ENCODE measurements at regions not wholly inside any gene's neighbourhood (a gene's known extent, or its start where the extent isn't known, plus 50 kb on each side); places are given as distances from the start of the nearest gene placed in this dataset.

- H3K27me3 ChIP-seq, result no peaks in the 10 kb centered on the region
- intact Hi-C loops (cut with DNase I), result no loop called here
- H3K9me3 ChIP-seq, result no peaks in the 10 kb centered on the region
- no peak overlapping the region for H3K27ac ChIP-seq
- no peaks in the 10 kb centered on the region for H3K4me1 ChIP-seq
- no peak overlapping the region for H3K4me3 ChIP-seq
- TF ChIP-seq CTCF (IDR thresholded peaks at IDR 0.05), result no peak
- ATAC-seq (no peak), DNase-seq (no peak)
- H3K36me3 ChIP-seq, result no peaks in the 10 kb centered on the region
These were observed 86.2 kb upstream of the TMTC1 start for GRCh38 chr12:29869946-29870345.

GRCh38 chr12:29867823-29868222 lies 84.1 kb upstream of the TMTC1 start:
- DNase-seq (no peak), ATAC-seq (no peak)
- Histone ChIP-seq H3K27me3 (no peaks in the 10 kb centered on the region), H3K9me3 (no peaks in the 10 kb centered on the region), H3K4me3 (no peak overlapping the region), H3K36me3 (no peaks in the 10 kb centered on the region), H3K27ac (no peak overlapping the region), H3K4me1 (no peaks in the 10 kb centered on the region)
- TF ChIP-seq CTCF (IDR thresholded peaks at IDR 0.05), result no peak
- intact Hi-C loops (cut with DNase I), result no loop called here

GRCh38 chr12:29863665-29864064 lies 79.9 kb upstream of the TMTC1 start:
- intact Hi-C loops (cut with DNase I), result no loop called here
- Histone ChIP-seq H3K4me1 (no peaks in the 10 kb centered on the region), H3K27me3 (no peaks in the 10 kb centered on the region), H3K4me3 (no peak overlapping the region), H3K36me3 (no peaks in the 10 kb centered on the region), H3K27ac (no peak overlapping the region), H3K9me3 (no peaks in the 10 kb centered on the region)
- no peak for ATAC-seq
- TF ChIP-seq CTCF (IDR thresholded peaks at IDR 0.05), result no peak
- no peak for DNase-seq

- no peak for TF ChIP-seq CTCF (IDR thresholded peaks at IDR 0.05)
- no peak overlapping the region for H3K27ac ChIP-seq
- DNase-seq (no peak), ATAC-seq (no peak)
- H3K4me1 ChIP-seq, result no peaks in the 10 kb centered on the region
- H3K9me3 ChIP-seq, result no peaks in the 10 kb centered on the region
- intact Hi-C loops (cut with DNase I), result no loop called here
- H3K36me3 ChIP-seq, result no peaks in the 10 kb centered on the region
- no peak overlapping the region for H3K4me3 ChIP-seq
- no peaks in the 10 kb centered on the region for H3K27me3 ChIP-seq
These were observed 74.6 kb upstream of the TMTC1 start for GRCh38 chr12:29858270-29858786.

- no peaks in the 10 kb centered on the region for H3K9me3 ChIP-seq
- no peaks in the 10 kb centered on the region for H3K36me3 ChIP-seq
- no peak overlapping the region for H3K27ac ChIP-seq
- no peak overlapping the region for H3K4me3 ChIP-seq
- no peak for DNase-seq
- no peak for ATAC-seq
- no peaks in the 10 kb centered on the region for H3K27me3 ChIP-seq
- no peaks in the 10 kb centered on the region for H3K4me1 ChIP-seq
- TF ChIP-seq CTCF (IDR thresholded peaks at IDR 0.05), result no peak
- intact Hi-C loops (cut with DNase I), result no loop called here
These were observed 63.5 kb upstream of the TMTC1 start for GRCh38 chr12:29847246-29847645.

GRCh38 chr12:29844667-29845066 lies 60.9 kb upstream of the TMTC1 start:
- no peaks in the 10 kb centered on the region for H3K27me3 ChIP-seq
- no peak for TF ChIP-seq CTCF (IDR thresholded peaks at IDR 0.05)
- ATAC-seq (no peak), DNase-seq (no peak)
- H3K9me3 ChIP-seq, result no peaks in the 10 kb centered on the region
- no peaks in the 10 kb centered on the region for H3K36me3 ChIP-seq
- intact Hi-C loops (cut with DNase I), result no loop called here
- no peaks in the 10 kb centered on the region for H3K4me1 ChIP-seq
- H3K4me3 ChIP-seq, result no peak overlapping the region
- H3K27ac ChIP-seq, result no peak overlapping the region
